Gastroesophageal sphincter (tissue), 3 donors: ENCODE measurements at regions not wholly inside any gene's neighbourhood (a gene's known extent, or its start where the extent isn't known, plus 50 kb on each side); places are given as distances from the start of the nearest gene placed in this dataset.

Experiments used
- POLR2A ChIP-seq, 2 donors: fragments of 450-650 bp; IDR thresholded peaks; one replicate each; pipeline ENCODE4 v1.6.1; 2017; ENCODE audit warnings: antibody characterized with exemption in 2 of 2, mild to moderate bottlenecking in 2 of 2, moderate library complexity in 1 of 2
- TF ChIP-seq, protein P1 (sequence below), 4 experiments: fragments of 200-600 bp in 2 of 4; fragments of 450-650 bp in 2 of 4; sonication (generic) in 1 of 4; IDR thresholded peaks; one replicate each; pipeline ENCODE4 v1.5.1; 2017 to 2019; ENCODE audit warnings: antibody characterized with exemption in 4 of 4, mild to moderate bottlenecking in 2 of 4, moderate library complexity in 2 of 4

GRCh38 chr16:5505091-5505887 is 407.7 kb upstream of the EEF2KMT start:
- TF ChIP-seq, protein P1, sequence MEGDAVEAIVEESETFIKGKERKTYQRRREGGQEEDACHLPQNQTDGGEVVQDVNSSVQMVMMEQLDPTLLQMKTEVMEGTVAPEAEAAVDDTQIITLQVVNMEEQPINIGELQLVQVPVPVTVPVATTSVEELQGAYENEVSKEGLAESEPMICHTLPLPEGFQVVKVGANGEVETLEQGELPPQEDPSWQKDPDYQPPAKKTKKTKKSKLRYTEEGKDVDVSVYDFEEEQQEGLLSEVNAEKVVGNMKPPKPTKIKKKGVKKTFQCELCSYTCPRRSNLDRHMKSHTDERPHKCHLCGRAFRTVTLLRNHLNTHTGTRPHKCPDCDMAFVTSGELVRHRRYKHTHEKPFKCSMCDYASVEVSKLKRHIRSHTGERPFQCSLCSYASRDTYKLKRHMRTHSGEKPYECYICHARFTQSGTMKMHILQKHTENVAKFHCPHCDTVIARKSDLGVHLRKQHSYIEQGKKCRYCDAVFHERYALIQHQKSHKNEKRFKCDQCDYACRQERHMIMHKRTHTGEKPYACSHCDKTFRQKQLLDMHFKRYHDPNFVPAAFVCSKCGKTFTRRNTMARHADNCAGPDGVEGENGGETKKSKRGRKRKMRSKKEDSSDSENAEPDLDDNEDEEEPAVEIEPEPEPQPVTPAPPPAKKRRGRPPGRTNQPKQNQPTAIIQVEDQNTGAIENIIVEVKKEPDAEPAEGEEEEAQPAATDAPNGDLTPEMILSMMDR (IDR thresholded peaks at IDR 0.05) = no peak
- TF ChIP-seq POLR2A (IDR thresholded peaks at IDR 0.05) = no peak
